WTC11 (cell line): ENCODE measurements at regions not wholly inside any gene's neighbourhood (a gene's known extent, or its start where the extent isn't known, plus 50 kb on each side); places are given as distances from the start of the nearest gene placed in this dataset.

Experiments used
- ATAC-seq: fragments of 200-7000 bp; cut with Tn5 transposase; 2 replicates; pipeline ENCODE4 v1.10.0; 2021; ENCODE audit warnings: mild to moderate bottlenecking, moderate library complexity
- CTCF ChIA-PET: fragments of 300-600 bp; sonication (Branson Sonifier 250); formaldehyde crosslinking; loops from one replicate; lab custom pipeline; 2021; ENCODE audit warnings: antibody characterized with exemption; lab: Charles Lee
- POLR2A ChIA-PET: fragments of 350-600 bp; sonication (Branson Sonifier 250); formaldehyde crosslinking; loops from one replicate; lab custom pipeline; 2021; ENCODE audit warnings: antibody characterized with exemption; lab: Charles Lee
- DNase-seq: peaks from one replicate; pipeline ENCODE4 v3.0.0; 2021; ENCODE audit warnings: low spot score
- H3K27ac Mint-ChIP-seq: 2 replicates; pipeline ENCODE4 v1.8.0; 2021; ENCODE audit warnings: mixed read lengths
- H3K27me3 Mint-ChIP-seq: 2 replicates; pipeline ENCODE4 v1.8.0; 2021; ENCODE audit warnings: low read depth, mild to moderate bottlenecking, moderate library complexity, mixed read lengths
- H3K36me3 Mint-ChIP-seq: 2 replicates; pipeline ENCODE4 v1.8.0; 2021; ENCODE audit warnings: mixed read lengths
- H3K4me1 Mint-ChIP-seq: 2 replicates; pipeline ENCODE4 v1.8.0; 2022; ENCODE audit warnings: mixed read lengths
- H3K4me3 Mint-ChIP-seq: 2 replicates; pipeline ENCODE4 v1.8.0; 2021; ENCODE audit warnings: mild to moderate bottlenecking, moderate library complexity, mixed read lengths
- H3K9me3 Mint-ChIP-seq: 2 replicates; pipeline ENCODE4 v1.8.0; 2021; ENCODE audit warnings: mixed read lengths
- CBFB ChIP-seq: sonication (generic); formaldehyde crosslinking; IDR thresholded peaks from 2 replicates; pipeline ENCODE4 v1.8.1; 2022; ENCODE audit warnings: mild to moderate bottlenecking, low read depth, missing genetic modification reagents
- CDX4 ChIP-seq: fragments of 250-450 bp; sonication (Bioruptor Pico); IDR thresholded peaks from 2 replicates; pipeline ENCODE4 v1.9.0; 2021; ENCODE audit warnings: moderate library complexity, mild to moderate bottlenecking, inconsistent platforms, borderline replicate concordance
- CREB1 ChIP-seq: sonication (generic); formaldehyde crosslinking; IDR thresholded peaks from 2 replicates; pipeline ENCODE4 v1.8.0; 2023; ENCODE audit warnings: mild to moderate bottlenecking, missing genetic modification reagents
- ELF4 ChIP-seq: sonication (generic); formaldehyde crosslinking; IDR thresholded peaks from 2 replicates; pipeline ENCODE4 v1.8.1; 2022; ENCODE audit warnings: low read depth, mild to moderate bottlenecking, moderate library complexity, missing genetic modification reagents
- FOXK1 ChIP-seq: sonication (generic); formaldehyde crosslinking; IDR thresholded peaks from 2 replicates; pipeline ENCODE4 v1.8.0; 2022; ENCODE audit warnings: mild to moderate bottlenecking, moderate library complexity, missing genetic modification reagents
- GABPB1 ChIP-seq: sonication (generic); formaldehyde crosslinking; IDR thresholded peaks from 2 replicates; pipeline ENCODE4 v1.8.1; 2023; ENCODE audit warnings: mild to moderate bottlenecking, missing genetic modification reagents
- GRHL2 ChIP-seq: fragments of 250-450 bp; sonication (Bioruptor Pico); IDR thresholded peaks from 2 replicates; pipeline ENCODE4 v1.8.0; 2022; ENCODE audit warnings: mild to moderate bottlenecking, moderate library complexity; ENCODE audit not compliant: insufficient replicate concordance, severe bottlenecking
- IRF2 ChIP-seq: sonication (generic); formaldehyde crosslinking; IDR thresholded peaks from 2 replicates; pipeline ENCODE4 v1.8.0; 2022; ENCODE audit warnings: low read depth, missing genetic modification reagents, borderline replicate concordance
- MAX ChIP-seq: sonication (generic); formaldehyde crosslinking; IDR thresholded peaks from 2 replicates; pipeline ENCODE4 v1.8.0; 2022; ENCODE audit warnings: mild to moderate bottlenecking, missing genetic modification reagents
- NFE2L1 ChIP-seq: sonication (generic); formaldehyde crosslinking; IDR thresholded peaks from 2 replicates; pipeline ENCODE4 v1.8.1; 2023; ENCODE audit warnings: missing genetic modification reagents
- SOX15 ChIP-seq: fragments of 250-450 bp; sonication (Bioruptor Pico); IDR thresholded peaks from 2 replicates; pipeline ENCODE4 v1.9.0; 2021; ENCODE audit warnings: mild to moderate bottlenecking
- TCF7 ChIP-seq: sonication (generic); formaldehyde crosslinking; IDR thresholded peaks from 2 replicates; pipeline ENCODE4 v1.8.0; 2022; ENCODE audit warnings: mild to moderate bottlenecking, low read depth, missing genetic modification reagents, moderate library complexity
- TEAD1 ChIP-seq: sonication (generic); formaldehyde crosslinking; IDR thresholded peaks from 2 replicates; pipeline ENCODE4 v1.8.0; 2022; ENCODE audit warnings: mild to moderate bottlenecking, missing genetic modification reagents
- ZBTB21 ChIP-seq: sonication (generic); formaldehyde crosslinking; IDR thresholded peaks from 2 replicates; pipeline ENCODE4 v1.8.1; 2023; ENCODE audit warnings: mild to moderate bottlenecking, missing genetic modification reagents, borderline replicate concordance
- ZNF121 ChIP-seq: sonication (generic); formaldehyde crosslinking; IDR thresholded peaks from 2 replicates; pipeline ENCODE4 v1.8.0; 2023; ENCODE audit warnings: missing genetic modification reagents
- ZNF138 ChIP-seq: sonication (generic); formaldehyde crosslinking; conservative IDR thresholded peaks from 2 replicates; pipeline ENCODE4 v1.8.1; 2022; ENCODE audit warnings: mild to moderate bottlenecking, moderate library complexity, missing genetic modification reagents
- ZNF263 ChIP-seq: sonication (generic); formaldehyde crosslinking; IDR thresholded peaks from 2 replicates; pipeline ENCODE4 v1.8.1; 2022; ENCODE audit warnings: low read depth, mild to moderate bottlenecking, moderate library complexity, missing genetic modification reagents
- ZNF396 ChIP-seq: fragments of 250-450 bp; sonication (Bioruptor Pico); IDR thresholded peaks from 2 replicates; pipeline ENCODE4 v1.8.0; 2021; ENCODE audit warnings: mild to moderate bottlenecking, moderate library complexity, borderline replicate concordance
- ZNF416 ChIP-seq: fragments of 250-450 bp; sonication (Bioruptor Pico); IDR thresholded peaks from 2 replicates; pipeline ENCODE4 v1.9.0; 2021; ENCODE audit warnings: mild to moderate bottlenecking, inconsistent platforms
- ZNF532 ChIP-seq: fragments of 250-450 bp; sonication (Bioruptor Pico); IDR thresholded peaks from 2 replicates; pipeline ENCODE4 v1.9.0; 2021; ENCODE audit warnings: mild to moderate bottlenecking, borderline replicate concordance
- TF ChIP-seq, protein P1 (sequence below): fragments of 250-450 bp; sonication (Bioruptor Pico); IDR thresholded peaks from 2 replicates; pipeline ENCODE4 v1.8.0; 2021; ENCODE audit warnings: mild to moderate bottlenecking
- TF ChIP-seq, protein P2 (sequence below): sonication (generic); formaldehyde crosslinking; IDR thresholded peaks from 2 replicates; pipeline ENCODE4 v1.8.0; 2022; ENCODE audit warnings: mild to moderate bottlenecking, missing genetic modification reagents
- TF ChIP-seq, protein P3 (sequence below): sonication (generic); formaldehyde crosslinking; IDR thresholded peaks from 2 replicates; pipeline ENCODE4 v1.8.1; 2023; ENCODE audit warnings: mild to moderate bottlenecking, missing genetic modification reagents

DNA sequence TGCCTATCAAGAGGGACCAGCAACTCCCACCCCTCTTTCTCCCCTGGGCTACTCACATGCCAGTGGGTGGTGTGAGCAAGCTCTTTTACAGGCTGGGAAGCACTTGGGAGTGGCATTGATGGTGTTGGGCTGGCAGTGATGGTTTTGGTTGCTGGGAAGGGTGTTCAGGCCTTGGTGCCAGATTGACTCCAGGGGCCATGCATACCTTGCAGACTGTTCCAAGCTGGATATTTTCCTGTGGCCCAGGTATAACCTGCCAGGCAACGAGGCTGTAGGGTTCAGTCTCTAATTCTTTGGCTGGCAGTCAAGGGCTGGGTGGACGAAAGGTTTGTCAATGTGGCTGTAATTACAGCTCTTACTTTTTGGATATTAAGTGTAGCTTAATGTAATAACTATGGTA lies 177.3 kb downstream of the MACROH2A1 start:
- H3K4me3 Mint-ChIP-seq = no peak overlapping the region
- ATAC-seq (no peak), DNase-seq (no peak)
- H3K4me1 Mint-ChIP-seq = peaks cover 10% of the 10 kb centered on the region
- no peak overlapping the region for H3K27ac Mint-ChIP-seq
- no peaks in the 10 kb centered on the region for H3K9me3 Mint-ChIP-seq
- ChIA-PET POLR2A (interaction anchor here (0.5 kb wide), 1 partner anchor 95 kb away, joined by 3 read pairs; no protein-coding TSS in a partner anchor), CTCF (no interaction called here)
- H3K27me3 Mint-ChIP-seq = peaks cover 23% of the 10 kb centered on the region
- H3K36me3 Mint-ChIP-seq = no peaks in the 10 kb centered on the region
- TF ChIP-seq ZNF121 (CRISPR knock-in tag) (no peak), TCF7 (CRISPR knock-in tag) (no peak)

DNA sequence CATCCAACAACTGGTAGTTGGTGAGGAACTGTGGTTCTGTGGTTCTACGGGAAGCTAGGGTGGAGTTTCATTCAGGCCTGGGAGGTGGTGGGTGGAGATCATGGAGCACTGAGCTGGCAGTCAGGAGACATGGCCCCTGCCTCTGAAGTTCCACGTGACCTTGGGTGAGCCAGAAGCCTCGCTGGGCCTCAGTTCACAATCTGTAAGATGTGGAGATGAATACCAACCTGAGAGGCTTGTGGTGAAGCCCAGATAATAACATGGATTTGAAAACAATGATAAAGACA lies 177.9 kb downstream of the MACROH2A1 start:
- TF ChIP-seq CREB1 = no peak
- no peak for TF ChIP-seq MAX (CRISPR knock-in tag)
- TF ChIP-seq FOXK1 (CRISPR knock-in tag) = no peak
- TF ChIP-seq ZNF263 = no peak
- TF ChIP-seq IRF2 (CRISPR knock-in tag) = no peak
- TF ChIP-seq, all 79 proteins: peak for 0
- peaks cover 6% of the 10 kb centered on the region for H3K4me1 Mint-ChIP-seq
- ChIA-PET CTCF (no interaction called here), POLR2A (no interaction called here)
- no peaks in the 10 kb centered on the region for H3K9me3 Mint-ChIP-seq
- H3K27me3 Mint-ChIP-seq = peaks cover 23% of the 10 kb centered on the region
- DNase-seq (no peak), ATAC-seq (no peak)
- H3K4me3 Mint-ChIP-seq = no peak overlapping the region
- no peak overlapping the region for H3K27ac Mint-ChIP-seq
- no peaks in the 10 kb centered on the region for H3K36me3 Mint-ChIP-seq

DNA sequence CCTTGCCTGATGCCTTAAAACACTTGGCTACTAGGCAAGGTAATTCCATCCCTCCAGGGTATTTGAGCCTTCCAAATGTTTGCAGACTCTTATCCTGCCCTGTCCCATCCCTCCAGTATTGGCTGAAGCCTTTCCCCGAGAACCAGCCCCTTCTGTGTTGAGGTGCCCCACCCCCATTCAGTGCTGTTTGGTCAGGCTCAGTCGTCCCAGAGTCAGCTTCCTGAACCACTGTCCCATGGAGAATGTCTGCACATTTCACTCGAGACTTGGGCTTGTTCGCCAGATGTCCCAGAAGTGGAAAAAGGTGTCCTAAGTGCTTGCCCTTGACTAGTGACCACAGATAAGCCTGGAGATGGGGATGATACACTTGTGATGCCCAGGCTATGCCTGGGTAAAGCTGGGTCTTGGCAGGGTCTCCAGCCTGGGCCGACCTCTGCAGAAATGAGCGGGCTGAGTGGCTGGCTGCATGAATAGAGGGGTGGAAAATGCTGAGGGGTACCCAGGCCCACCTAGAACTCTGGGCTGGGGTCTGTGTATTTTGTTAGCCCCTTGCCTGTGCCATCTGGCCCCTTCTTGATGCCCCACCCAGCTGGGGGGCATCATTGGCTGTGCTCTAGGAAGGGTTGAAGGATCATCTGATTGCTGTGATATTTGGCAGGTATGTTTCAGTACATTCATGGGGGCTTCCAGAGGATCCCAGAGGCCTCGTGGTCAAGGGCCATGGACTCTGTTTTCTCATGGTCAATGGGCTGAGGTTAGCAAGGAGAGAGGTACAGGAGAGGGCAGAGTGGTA lies 178.4 kb downstream of the MACROH2A1 start:
- H3K27me3 Mint-ChIP-seq = peaks cover 23% of the 10 kb centered on the region
- H3K27ac Mint-ChIP-seq = no peak overlapping the region
- H3K9me3 Mint-ChIP-seq = no peaks in the 10 kb centered on the region
- ChIA-PET POLR2A (no interaction called here), CTCF (interaction anchor here (1.1 kb wide), 1 partner anchor 207 kb away, joined by 3 read pairs; no protein-coding TSS in a partner anchor)
- DNase-seq (no peak), ATAC-seq (no peak)
- H3K4me3 Mint-ChIP-seq = no peak overlapping the region
- H3K36me3 Mint-ChIP-seq = no peaks in the 10 kb centered on the region
- H3K4me1 Mint-ChIP-seq = peaks cover 2% of the 10 kb centered on the region
- TF ChIP-seq ZNF396 (CRISPR knock-in tag) = no peak
- no peak for TF ChIP-seq TEAD1 (CRISPR knock-in tag)
- TF ChIP-seq ZNF138 (CRISPR knock-in tag) = no peak
- TF ChIP-seq CBFB (CRISPR knock-in tag) = no peak
- no peak for TF ChIP-seq SOX15
- TF ChIP-seq ELF4 (CRISPR knock-in tag) = no peak
- no peak for TF ChIP-seq IRF2 (CRISPR knock-in tag)
- TF ChIP-seq, protein P1, sequence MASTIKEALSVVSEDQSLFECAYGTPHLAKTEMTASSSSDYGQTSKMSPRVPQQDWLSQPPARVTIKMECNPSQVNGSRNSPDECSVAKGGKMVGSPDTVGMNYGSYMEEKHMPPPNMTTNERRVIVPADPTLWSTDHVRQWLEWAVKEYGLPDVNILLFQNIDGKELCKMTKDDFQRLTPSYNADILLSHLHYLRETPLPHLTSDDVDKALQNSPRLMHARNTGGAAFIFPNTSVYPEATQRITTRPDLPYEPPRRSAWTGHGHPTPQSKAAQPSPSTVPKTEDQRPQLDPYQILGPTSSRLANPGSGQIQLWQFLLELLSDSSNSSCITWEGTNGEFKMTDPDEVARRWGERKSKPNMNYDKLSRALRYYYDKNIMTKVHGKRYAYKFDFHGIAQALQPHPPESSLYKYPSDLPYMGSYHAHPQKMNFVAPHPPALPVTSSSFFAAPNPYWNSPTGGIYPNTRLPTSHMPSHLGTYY (CRISPR knock-in tag) = no peak
- no peak for TF ChIP-seq ZNF416
- TF ChIP-seq, protein P2, sequence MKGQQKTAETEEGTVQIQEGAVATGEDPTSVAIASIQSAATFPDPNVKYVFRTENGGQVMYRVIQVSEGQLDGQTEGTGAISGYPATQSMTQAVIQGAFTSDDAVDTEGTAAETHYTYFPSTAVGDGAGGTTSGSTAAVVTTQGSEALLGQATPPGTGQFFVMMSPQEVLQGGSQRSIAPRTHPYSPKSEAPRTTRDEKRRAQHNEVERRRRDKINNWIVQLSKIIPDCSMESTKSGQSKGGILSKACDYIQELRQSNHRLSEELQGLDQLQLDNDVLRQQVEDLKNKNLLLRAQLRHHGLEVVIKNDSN (CRISPR knock-in tag) = no peak
- no peak for TF ChIP-seq ZNF263
- no peak for TF ChIP-seq ZBTB21 (CRISPR knock-in tag)
- TF ChIP-seq NFE2L1 (CRISPR knock-in tag) = no peak
- no peak for TF ChIP-seq GRHL2
- no peak for TF ChIP-seq GABPB1
- TF ChIP-seq, protein P3, sequence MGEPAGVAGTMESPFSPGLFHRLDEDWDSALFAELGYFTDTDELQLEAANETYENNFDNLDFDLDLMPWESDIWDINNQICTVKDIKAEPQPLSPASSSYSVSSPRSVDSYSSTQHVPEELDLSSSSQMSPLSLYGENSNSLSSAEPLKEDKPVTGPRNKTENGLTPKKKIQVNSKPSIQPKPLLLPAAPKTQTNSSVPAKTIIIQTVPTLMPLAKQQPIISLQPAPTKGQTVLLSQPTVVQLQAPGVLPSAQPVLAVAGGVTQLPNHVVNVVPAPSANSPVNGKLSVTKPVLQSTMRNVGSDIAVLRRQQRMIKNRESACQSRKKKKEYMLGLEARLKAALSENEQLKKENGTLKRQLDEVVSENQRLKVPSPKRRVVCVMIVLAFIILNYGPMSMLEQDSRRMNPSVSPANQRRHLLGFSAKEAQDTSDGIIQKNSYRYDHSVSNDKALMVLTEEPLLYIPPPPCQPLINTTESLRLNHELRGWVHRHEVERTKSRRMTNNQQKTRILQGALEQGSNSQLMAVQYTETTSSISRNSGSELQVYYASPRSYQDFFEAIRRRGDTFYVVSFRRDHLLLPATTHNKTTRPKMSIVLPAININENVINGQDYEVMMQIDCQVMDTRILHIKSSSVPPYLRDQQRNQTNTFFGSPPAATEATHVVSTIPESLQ (CRISPR knock-in tag) = no peak
- TF ChIP-seq ZNF532 = no peak
- TF ChIP-seq CDX4 (CRISPR knock-in tag) = no peak
